Trophoblast cell (in vitro differentiated cells and primary cell): ENCODE measurements at regions not wholly inside any gene's neighbourhood (a gene's known extent, or its start where the extent isn't known, plus 50 kb on each side); places are given as distances from the start of the nearest gene placed in this dataset.

Experiments used
- DNase-seq, 2 donors: peaks; one replicate each; pipeline ENCODE4 v3.0.0-alpha.2; 2016
- H2AFZ ChIP-seq: 2 replicates; pipeline ENCODE4 v1.6.1; 2013; ENCODE audit warnings: low read length, moderate library complexity, mild to moderate bottlenecking; ENCODE audit not compliant: insufficient read depth, poor library complexity
- H2AK5ac ChIP-seq: 2 replicates; pipeline ENCODE4 v1.6.1; 2013; ENCODE audit warnings: mild to moderate bottlenecking, low read length
- H2BK120ac ChIP-seq: 2 replicates; pipeline ENCODE4 v1.6.1; 2013; ENCODE audit warnings: low read length, mild to moderate bottlenecking, moderate library complexity; ENCODE audit not compliant: insufficient read depth, poor library complexity
- H2BK12ac ChIP-seq: 2 replicates; pipeline ENCODE4 v1.6.1; 2013; ENCODE audit warnings: mild to moderate bottlenecking, low read length, moderate library complexity
- H2BK5ac ChIP-seq: 2 replicates; pipeline ENCODE4 v1.6.1; 2013; ENCODE audit warnings: low read length, low read depth, moderate library complexity, mild to moderate bottlenecking; ENCODE audit not compliant: poor library complexity
- H3K14ac ChIP-seq: 2 replicates; pipeline ENCODE4 v1.6.1; 2013; ENCODE audit warnings: mild to moderate bottlenecking, low read length
- H3K18ac ChIP-seq: 2 replicates; pipeline ENCODE4 v1.6.1; 2013; ENCODE audit warnings: mild to moderate bottlenecking, low read length
- H3K23ac ChIP-seq: 2 replicates; pipeline ENCODE4 v1.6.1; 2013; ENCODE audit warnings: low read length
- H3K27ac ChIP-seq: 2 replicates; pipeline ENCODE4 v1.5.1; 2013; ENCODE audit warnings: low read depth, mild to moderate bottlenecking, inconsistent platforms, low read length, moderate library complexity
- H3K27me3 ChIP-seq: 2 replicates; pipeline ENCODE4 v1.6.1; 2013; ENCODE audit warnings: inconsistent platforms, mild to moderate bottlenecking, low read length, moderate library complexity; ENCODE audit not compliant: insufficient read depth
- H3K36me3 ChIP-seq, 2 experiments: 1 replicate in 1 of 2; 2 replicates in 1 of 2; pipeline ENCODE4 v1.6.1; 2013; ENCODE audit warnings: low read length in 2 of 2, mild to moderate bottlenecking in 2 of 2, moderate library complexity in 1 of 2; ENCODE audit not compliant: insufficient read depth in 2 of 2, control insufficient read depth in 1 of 2
- H3K4ac ChIP-seq: 2 replicates; pipeline ENCODE4 v1.6.1; 2013; ENCODE audit warnings: low read depth, mild to moderate bottlenecking, low read length, moderate library complexity
- H3K4me1 ChIP-seq, 2 experiments: 1 replicate in 1 of 2; 2 replicates in 1 of 2; pipeline ENCODE4 v1.6.1; 2013; ENCODE audit warnings: low read length in 2 of 2, mild to moderate bottlenecking in 2 of 2, moderate library complexity in 1 of 2; ENCODE audit not compliant: insufficient read depth in 2 of 2, control insufficient read depth in 1 of 2
- H3K4me2 ChIP-seq: 2 replicates; pipeline ENCODE4 v1.6.1; 2013; ENCODE audit warnings: inconsistent platforms, mild to moderate bottlenecking, low read length, moderate library complexity
- H3K4me3 ChIP-seq: 2 replicates; pipeline ENCODE4 v1.5.1; 2013; ENCODE audit warnings: mild to moderate bottlenecking, low read depth, low read length, inconsistent platforms
- H3K79me1 ChIP-seq: one replicate; pipeline ENCODE4 v1.6.1; 2013; ENCODE audit warnings: low read length
- H3K79me2 ChIP-seq: 2 replicates; pipeline ENCODE4 v1.6.1; 2013; ENCODE audit warnings: low read length, mild to moderate bottlenecking; ENCODE audit not compliant: control insufficient read depth, insufficient read depth, poor library complexity
- H3K9ac ChIP-seq: 2 replicates; pipeline ENCODE4 v1.6.1; 2013; ENCODE audit warnings: mild to moderate bottlenecking, low read length
- H3K9me3 ChIP-seq: 2 replicates; pipeline ENCODE4 v1.6.1; 2013; ENCODE audit warnings: low read depth, mild to moderate bottlenecking, control low read depth, inconsistent platforms, low read length; ENCODE audit not compliant: insufficient read depth
- H4K12ac ChIP-seq: 2 replicates; pipeline ENCODE4 v1.6.1; 2013; ENCODE audit warnings: low read depth, mild to moderate bottlenecking, low read length, moderate library complexity
- H4K8ac ChIP-seq: 2 replicates; pipeline ENCODE4 v1.6.1; 2013; ENCODE audit warnings: low read depth, mild to moderate bottlenecking, low read length, moderate library complexity
- H4K91ac ChIP-seq: one replicate; pipeline ENCODE4 v1.6.1; 2013; ENCODE audit warnings: low read depth, mild to moderate bottlenecking, low read length, moderate library complexity
- WGBS: extraction: QIAGEN DNeasy Blood & Tissue Kit; methylation state at CpG from one replicate; pipeline ENCODE4 v1.1.7; 2013; ENCODE audit warnings: missing lambda C conversion rate; ENCODE audit not compliant: insufficient read length, insufficient coverage; ENCODE audit errors: extremely low coverage; 5-methylcytosine and 5-hydroxymethylcytosine counted together

- no peaks in the 10 kb centered on the region for H3K4me1 ChIP-seq
- no peak overlapping the region for H3K4ac ChIP-seq
- no peak overlapping the region for H2BK5ac ChIP-seq
- no peak overlapping the region for H4K8ac ChIP-seq
- H3K79me2 ChIP-seq: no peaks in the 10 kb centered on the region
- H3K79me1 ChIP-seq: no peaks in the 10 kb centered on the region
- H4K12ac ChIP-seq: no peak overlapping the region
- no peak overlapping the region for H3K14ac ChIP-seq
- H3K27me3 ChIP-seq: no peaks in the 10 kb centered on the region
- no peak overlapping the region for H3K23ac ChIP-seq
- no peaks in the 10 kb centered on the region for H3K36me3 ChIP-seq
- no peak overlapping the region for H2AK5ac ChIP-seq
- no CpG with 5 or more reads among the region's 1 CpG for WGBS
- H3K18ac ChIP-seq: no peak overlapping the region
- no peak for DNase-seq
- no peak overlapping the region for H3K27ac ChIP-seq
- H3K4me3 ChIP-seq: no peak overlapping the region
- H3K9me3 ChIP-seq: no peaks in the 10 kb centered on the region
- H2BK12ac ChIP-seq: no peak overlapping the region
- H4K91ac ChIP-seq: no peak overlapping the region
- no peak overlapping the region for H3K9ac ChIP-seq
- no peak overlapping the region for H2BK120ac ChIP-seq
- H2AFZ ChIP-seq: no peak overlapping the region
- H3K4me2 ChIP-seq: no peak overlapping the region
Measured at GRCh38 chr13:102495663-102496062, 93.8 kb upstream of the FGF14 start.

- WGBS: no CpG with 5 or more reads among the region's 2 CpGs
- Histone ChIP-seq H3K36me3 (no peaks in the 10 kb centered on the region), H2AK5ac (no peak overlapping the region), H3K4me2 (no peak overlapping the region), H3K27ac (no peak overlapping the region), H2AFZ (no peak overlapping the region), H3K9me3 (no peaks in the 10 kb centered on the region), H3K4me3 (no peak overlapping the region), H3K9ac (no peak overlapping the region), H3K14ac (no peak overlapping the region), H3K18ac (no peak overlapping the region), H4K8ac (no peak overlapping the region), H2BK120ac (no peak overlapping the region), H4K12ac (no peak overlapping the region), H2BK5ac (no peak overlapping the region), H4K91ac (no peak overlapping the region), H3K27me3 (no peaks in the 10 kb centered on the region), H3K4ac (no peak overlapping the region), H3K23ac (no peak overlapping the region), H3K79me1 (no peaks in the 10 kb centered on the region), H3K4me1 (no peaks in the 10 kb centered on the region), H3K79me2 (no peaks in the 10 kb centered on the region), H2BK12ac (no peak overlapping the region)
- no peak for DNase-seq
Measured at GRCh38 chr13:102487330-102487729, 85.5 kb upstream of the FGF14 start.

- H3K4me1 ChIP-seq: no peaks in the 10 kb centered on the region
- DNase-seq: peak in 1 of 2 donors; percentile 18
Measured at GRCh38 chr13:102484329-102484728, 82.5 kb upstream of the FGF14 start.

GRCh38 chr13:102472650-102473049 is 70.8 kb upstream of the FGF14 start:
- H4K12ac ChIP-seq: no peak overlapping the region
- no peak overlapping the region for H3K4me2 ChIP-seq
- no peak for DNase-seq
- no peak overlapping the region for H2AK5ac ChIP-seq
- no peak overlapping the region for H3K4me3 ChIP-seq
- H4K91ac ChIP-seq: no peak overlapping the region
- H2BK12ac ChIP-seq: no peak overlapping the region
- no peak overlapping the region for H3K9ac ChIP-seq
- H3K27me3 ChIP-seq: no peaks in the 10 kb centered on the region
- no peak overlapping the region for H3K4ac ChIP-seq
- H3K23ac ChIP-seq: no peak overlapping the region
- no peak overlapping the region for H3K27ac ChIP-seq
- H2BK5ac ChIP-seq: no peak overlapping the region
- H3K79me1 ChIP-seq: no peaks in the 10 kb centered on the region
- H3K36me3 ChIP-seq: no peaks in the 10 kb centered on the region
- H2BK120ac ChIP-seq: no peak overlapping the region
- H3K79me2 ChIP-seq: no peaks in the 10 kb centered on the region
- H2AFZ ChIP-seq: no peak overlapping the region
- H3K4me1 ChIP-seq: no peaks in the 10 kb centered on the region
- no peaks in the 10 kb centered on the region for H3K9me3 ChIP-seq
- H3K18ac ChIP-seq: no peak overlapping the region
- no peak overlapping the region for H4K8ac ChIP-seq
- no peak overlapping the region for H3K14ac ChIP-seq

More at GRCh38 chr13:102484329-102484728, 82.5 kb upstream of the FGF14 start:
- Histone ChIP-seq H3K4me2 (no peak overlapping the region), H2BK12ac (no peak overlapping the region), H3K23ac (no peak overlapping the region), H3K14ac (no peak overlapping the region), H3K27me3 (no peaks in the 10 kb centered on the region), H3K9ac (no peak overlapping the region), H3K4me3 (no peak overlapping the region), H4K8ac (no peak overlapping the region), H4K91ac (no peak overlapping the region), H3K27ac (no peak overlapping the region), H2BK120ac (no peak overlapping the region), H3K4ac (no peak overlapping the region), H2AFZ (no peak overlapping the region), H3K79me2 (no peaks in the 10 kb centered on the region), H2AK5ac (no peak overlapping the region), H3K79me1 (no peaks in the 10 kb centered on the region), H3K9me3 (no peaks in the 10 kb centered on the region), H4K12ac (no peak overlapping the region), H3K18ac (no peak overlapping the region), H2BK5ac (no peak overlapping the region), H3K36me3 (no peaks in the 10 kb centered on the region)
- no CpG with 5 or more reads among the region's 2 CpGs for WGBS
